Esophagus muscularis mucosa (tissue), 4 donors: ENCODE measurements at regions not wholly inside any gene's neighbourhood (a gene's known extent, or its start where the extent isn't known, plus 50 kb on each side); places are given as distances from the start of the nearest gene placed in this dataset.

Experiments used
- DNase-seq: peaks from one replicate; pipeline ENCODE4 v3.0.0-alpha.2; 2017; ENCODE audit errors: extremely low spot score
- H3K27ac ChIP-seq, 4 donors: fragments of 200-600 bp; sonication (generic); replicated peaks in 1 of 4; 1 replicate in 3 of 4; 2 replicates in 1 of 4; pipeline ENCODE4 v1.5.1; 2016 to 2019; ENCODE audit warnings: mild to moderate bottlenecking in 1 of 4
- H3K27me3 ChIP-seq, 4 donors: fragments of 200-600 bp; sonication (generic); one replicate each; pipeline versions ENCODE4 v1.5.1 to v1.6.0; 2016 to 2019
- H3K36me3 ChIP-seq, 4 donors: fragments of 200-600 bp; sonication (generic); one replicate each; pipeline ENCODE4 v1.5.1; 2016 to 2019
- H3K4me1 ChIP-seq, 4 donors: fragments of 200-600 bp; sonication (generic); one replicate each; pipeline ENCODE4 v1.5.1; 2016 to 2019
- H3K4me3 ChIP-seq, 4 donors: fragments of 200-600 bp; sonication (generic); 1 replicate in 2 of 4; 2 replicates in 2 of 4; pipeline ENCODE4 v1.5.1; 2016 to 2019; ENCODE audit warnings: mild to moderate bottlenecking in 4 of 4, moderate library complexity in 1 of 4
- H3K9me3 ChIP-seq, 4 donors: fragments of 200-600 bp; sonication (generic); 1 replicate in 3 of 4; 2 replicates in 1 of 4; pipeline ENCODE4 v1.5.1; 2016 to 2019
- EP300 ChIP-seq: sonication (generic); formaldehyde crosslinking; IDR thresholded peaks from one replicate; pipeline ENCODE4 v1.6.1; 2017; ENCODE audit warnings: antibody characterized with exemption
- POLR2A ChIP-seq: fragments of 450-650 bp; IDR thresholded peaks from one replicate; pipeline ENCODE4 v1.6.1; 2017; ENCODE audit warnings: antibody characterized with exemption, moderate library complexity, mild to moderate bottlenecking, low read depth
- POLR2AphosphoS5 ChIP-seq, 2 donors: sonication (generic); formaldehyde crosslinking; IDR thresholded peaks; one replicate each; pipeline ENCODE4 v1.6.1; 2017; ENCODE audit warnings: antibody characterized with exemption in 2 of 2
- WGBS: methylation state at CpG from one replicate; pipeline ENCODE4 v1.1.5; 2018; 5-methylcytosine and 5-hydroxymethylcytosine counted together
- intact Hi-C: fragments of 100-400 bp; cut with DNase I; formaldehyde crosslinking; loops from one replicate; pipeline ENCODE4 v1.15.1; 2023
- TF ChIP-seq, protein P1 (sequence below), 3 experiments: fragments of 200-600 bp in 2 of 3; fragments of 450-650 bp in 1 of 3; sonication (generic) in 2 of 3; IDR thresholded peaks; one replicate each; pipeline ENCODE4 v1.5.1; 2017 to 2019; ENCODE audit warnings: antibody characterized with exemption in 3 of 3, mild to moderate bottlenecking in 2 of 3, moderate library complexity in 1 of 3

- H3K9me3 ChIP-seq, result no peaks in the 10 kb centered on the region
- intact Hi-C loops, result no loop called here
- no peaks in the 10 kb centered on the region for H3K36me3 ChIP-seq
- no peak for DNase-seq
- 56% methylated on average over 4 of the region's 4 CpGs for WGBS
- TF ChIP-seq POLR2A, result no peak
- TF ChIP-seq, protein P1, sequence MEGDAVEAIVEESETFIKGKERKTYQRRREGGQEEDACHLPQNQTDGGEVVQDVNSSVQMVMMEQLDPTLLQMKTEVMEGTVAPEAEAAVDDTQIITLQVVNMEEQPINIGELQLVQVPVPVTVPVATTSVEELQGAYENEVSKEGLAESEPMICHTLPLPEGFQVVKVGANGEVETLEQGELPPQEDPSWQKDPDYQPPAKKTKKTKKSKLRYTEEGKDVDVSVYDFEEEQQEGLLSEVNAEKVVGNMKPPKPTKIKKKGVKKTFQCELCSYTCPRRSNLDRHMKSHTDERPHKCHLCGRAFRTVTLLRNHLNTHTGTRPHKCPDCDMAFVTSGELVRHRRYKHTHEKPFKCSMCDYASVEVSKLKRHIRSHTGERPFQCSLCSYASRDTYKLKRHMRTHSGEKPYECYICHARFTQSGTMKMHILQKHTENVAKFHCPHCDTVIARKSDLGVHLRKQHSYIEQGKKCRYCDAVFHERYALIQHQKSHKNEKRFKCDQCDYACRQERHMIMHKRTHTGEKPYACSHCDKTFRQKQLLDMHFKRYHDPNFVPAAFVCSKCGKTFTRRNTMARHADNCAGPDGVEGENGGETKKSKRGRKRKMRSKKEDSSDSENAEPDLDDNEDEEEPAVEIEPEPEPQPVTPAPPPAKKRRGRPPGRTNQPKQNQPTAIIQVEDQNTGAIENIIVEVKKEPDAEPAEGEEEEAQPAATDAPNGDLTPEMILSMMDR (IDR thresholded peaks at IDR 0.05), result no peak
- TF ChIP-seq EP300, result no peak
- TF ChIP-seq POLR2AphosphoS5 (IDR thresholded peaks at IDR 0.05), result no peak
- no peaks in the 10 kb centered on the region for H3K27me3 ChIP-seq
- H3K4me1 ChIP-seq, result no peaks in the 10 kb centered on the region
- no peak overlapping the region for H3K4me3 ChIP-seq
- H3K27ac ChIP-seq, result no peak overlapping the region
Observed at GRCh38 chr9:78778861-78779374, 482.0 kb downstream of the PSAT1 start.

- H3K4me3 ChIP-seq, result no peak overlapping the region
- H3K36me3 ChIP-seq, result no peaks in the 10 kb centered on the region
- H3K27me3 ChIP-seq, result no peaks in the 10 kb centered on the region
- intact Hi-C loops, result no loop called here
- DNase-seq, result no peak
- H3K9me3 ChIP-seq, result no peaks in the 10 kb centered on the region
- no peaks in the 10 kb centered on the region for H3K4me1 ChIP-seq
- TF ChIP-seq POLR2A (no peak), EP300 (no peak), POLR2AphosphoS5 (IDR thresholded peaks at IDR 0.05) (no peak)
- TF ChIP-seq, protein P1 (IDR thresholded peaks at IDR 0.05), result no peak
- H3K27ac ChIP-seq, result no peak overlapping the region
- 94% methylated on average over 4 of the region's 4 CpGs for WGBS
Observed at GRCh38 chr9:78781681-78782080, 484.8 kb downstream of the PSAT1 start.

DNA sequence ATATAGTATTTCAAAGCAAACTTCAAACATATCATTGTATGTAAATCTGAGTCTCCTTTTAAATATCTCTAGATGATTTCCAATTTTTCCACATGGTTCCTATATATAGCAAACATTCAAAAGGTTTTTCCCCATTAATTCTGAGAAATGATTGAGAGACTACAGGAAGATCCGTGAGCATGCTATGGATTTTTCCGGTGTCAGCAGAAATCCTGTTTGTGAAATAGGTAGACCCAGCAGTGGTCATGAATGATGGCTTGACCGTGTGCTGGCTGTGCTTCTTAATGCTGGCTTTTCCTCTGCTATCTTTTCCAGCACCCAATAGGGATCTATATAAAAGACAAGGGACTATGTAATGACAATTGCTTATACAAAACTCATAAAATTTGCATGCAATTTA is 485.3 kb downstream of the PSAT1 start:
- Histone ChIP-seq H3K4me3 (no peak overlapping the region), H3K27ac (no peak overlapping the region), H3K27me3 (no peaks in the 10 kb centered on the region), H3K36me3 (no peaks in the 10 kb centered on the region), H3K4me1 (no peaks in the 10 kb centered on the region), H3K9me3 (no peaks in the 10 kb centered on the region)
- intact Hi-C loops, result no loop called here
- WGBS, result 97% methylated on average over 3 of the region's 3 CpGs
- TF ChIP-seq, protein P1 (IDR thresholded peaks at IDR 0.05), result no peak
- TF ChIP-seq EP300, result no peak
- no peak for TF ChIP-seq POLR2A
- no peak for DNase-seq

DNA sequence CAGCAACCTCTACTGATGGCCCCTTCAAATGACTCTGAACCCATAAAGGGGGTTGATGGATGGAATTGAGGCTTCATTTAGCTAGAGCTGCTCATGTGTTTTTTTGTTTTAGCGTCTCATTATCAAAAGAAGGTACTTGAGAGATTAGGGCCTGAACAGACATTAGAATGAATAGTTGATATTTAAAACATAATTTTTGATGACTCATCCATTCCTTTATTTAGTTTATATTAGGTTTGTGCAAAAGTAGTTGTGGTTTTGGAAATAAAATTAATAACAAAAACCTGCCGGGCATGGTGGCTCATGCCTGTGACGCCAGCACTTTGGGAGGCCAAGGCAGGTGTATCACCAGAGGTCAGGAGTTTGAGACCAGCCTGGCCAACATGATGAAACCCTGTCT is 485.9 kb downstream of the PSAT1 start:
- H3K27ac ChIP-seq, result no peak overlapping the region
- DNase-seq, result no peak
- H3K27me3 ChIP-seq, result no peaks in the 10 kb centered on the region
- intact Hi-C loops, result no loop called here
- no peak for TF ChIP-seq POLR2AphosphoS5 (IDR thresholded peaks at IDR 0.05)
- TF ChIP-seq, protein P1 (IDR thresholded peaks at IDR 0.05), result no peak
- no peak for TF ChIP-seq POLR2A
- no peak for TF ChIP-seq EP300
- H3K36me3 ChIP-seq, result no peaks in the 10 kb centered on the region
- no peak overlapping the region for H3K4me3 ChIP-seq
- no peaks in the 10 kb centered on the region for H3K4me1 ChIP-seq
- no peaks in the 10 kb centered on the region for H3K9me3 ChIP-seq
- WGBS, result 99% methylated on average over 3 of the region's 3 CpGs

GRCh38 chr9:78783743-78784142 is 486.8 kb downstream of the PSAT1 start:
- intact Hi-C loops, result no loop called here
- TF ChIP-seq, protein P1 (IDR thresholded peaks at IDR 0.05), result no peak
- TF ChIP-seq POLR2A (no peak), POLR2AphosphoS5 (IDR thresholded peaks at IDR 0.05) (no peak), EP300 (no peak)
- H3K4me1 ChIP-seq, result no peaks in the 10 kb centered on the region
- no peak overlapping the region for H3K27ac ChIP-seq
- no peaks in the 10 kb centered on the region for H3K36me3 ChIP-seq
- H3K27me3 ChIP-seq, result no peaks in the 10 kb centered on the region
- H3K9me3 ChIP-seq, result no peaks in the 10 kb centered on the region
- H3K4me3 ChIP-seq, result no peak overlapping the region
- DNase-seq, result no peak
